Cardiac muscle cell (in vitro differentiated cells and primary cell): ENCODE measurements at regions not wholly inside any gene's neighbourhood (a gene's known extent, or its start where the extent isn't known, plus 50 kb on each side); places are given as distances from the start of the nearest gene placed in this dataset.

ENCODE experiments used
- DNase-seq, 2 donors: peaks; one replicate each; pipeline versions ENCODE4 v3.0.0 to v3.0.0-alpha.2; 2010 to 2017; ENCODE audit warnings: low read depth in 1 of 2, low spot score in 1 of 2
- H3K27ac ChIP-seq: fragments of 200-600 bp; sonication (generic); 2 replicates; pipeline ENCODE4 v1.5.1; 2016
- H3K27me3 ChIP-seq: fragments of 200-600 bp; sonication (generic); 2 replicates; pipeline ENCODE4 v1.6.0; 2016; ENCODE audit warnings: control low read depth
- H3K36me3 ChIP-seq: fragments of 200-600 bp; sonication (generic); 2 replicates; pipeline ENCODE4 v1.5.1; 2016; ENCODE audit warnings: control low read depth
- H3K4me1 ChIP-seq: fragments of 200-600 bp; sonication (generic); 2 replicates; pipeline ENCODE4 v1.8.1; 2017; ENCODE audit warnings: low read depth, mild to moderate bottlenecking, mixed run types
- H3K4me3 ChIP-seq: fragments of 200-600 bp; sonication (generic); 2 replicates; pipeline ENCODE4 v1.5.1; 2016; ENCODE audit warnings: mild to moderate bottlenecking
- H3K9me3 ChIP-seq: fragments of 200-600 bp; sonication (generic); 2 replicates; pipeline ENCODE4 v1.5.1; 2017; ENCODE audit warnings: low read depth, mild to moderate bottlenecking, control low read depth
- CTCF ChIP-seq: IDR thresholded peaks from 2 replicates; pipeline ENCODE4 v1.5.1; 2012; ENCODE audit warnings: low read depth, mild to moderate bottlenecking, low read length

GRCh38 chr4:45679411-45679810 is 444.4 kb downstream of the GABRG1 start:
- H3K36me3 ChIP-seq: no peaks in the 10 kb centered on the region
- H3K4me1 ChIP-seq: no peaks in the 10 kb centered on the region
- TF ChIP-seq CTCF: no peak
- no peak overlapping the region for H3K27ac ChIP-seq
- no peaks in the 10 kb centered on the region for H3K27me3 ChIP-seq
- no peak overlapping the region for H3K4me3 ChIP-seq
- no peak for DNase-seq
- H3K9me3 ChIP-seq: no peaks in the 10 kb centered on the region

GRCh38 chr4:45668128-45668527 is 455.7 kb downstream of the GABRG1 start:
- no peaks in the 10 kb centered on the region for H3K36me3 ChIP-seq

GRCh38 chr4:45663628-45664081 is 460.2 kb downstream of the GABRG1 start:
- H3K36me3 ChIP-seq: no peaks in the 10 kb centered on the region
- no peaks in the 10 kb centered on the region for H3K9me3 ChIP-seq
- peak in 1 of 2 donors; percentile 5 for DNase-seq
- H3K4me1 ChIP-seq: peaks cover 13% of the 10 kb centered on the region
- no peak for TF ChIP-seq CTCF
- H3K27ac ChIP-seq: no peak overlapping the region
- H3K27me3 ChIP-seq: no peaks in the 10 kb centered on the region
- H3K4me3 ChIP-seq: no peak overlapping the region

More at GRCh38 chr4:45668128-45668527, 455.7 kb downstream of the GABRG1 start:
- Histone ChIP-seq H3K9me3 (no peaks in the 10 kb centered on the region), H3K4me3 (no peak overlapping the region), H3K27ac (no peak overlapping the region), H3K4me1 (peaks cover 9% of the 10 kb centered on the region), H3K27me3 (no peaks in the 10 kb centered on the region)
- no peak for TF ChIP-seq CTCF
- DNase-seq: no peak

- peak; percentile 82 to 86 for DNase-seq
- Histone ChIP-seq H3K4me1 (peaks cover 13% of the 10 kb centered on the region), H3K27ac (no peak overlapping the region), H3K9me3 (no peaks in the 10 kb centered on the region), H3K36me3 (no peaks in the 10 kb centered on the region), H3K4me3 (no peak overlapping the region), H3K27me3 (no peaks in the 10 kb centered on the region)
- TF ChIP-seq CTCF: no peak
Measured at GRCh38 chr4:45663003-45663402, 460.9 kb downstream of the GABRG1 start.

GRCh38 chr4:45661893-45662292 is 462.0 kb downstream of the GABRG1 start:
- no peak for TF ChIP-seq CTCF
- no peaks in the 10 kb centered on the region for H3K9me3 ChIP-seq
- H3K4me1 ChIP-seq: peaks cover 13% of the 10 kb centered on the region

GRCh38 chr4:45650545-45650944 is 473.3 kb downstream of the GABRG1 start:
- no peak for DNase-seq
- no peak overlapping the region for H3K4me3 ChIP-seq
- no peaks in the 10 kb centered on the region for H3K4me1 ChIP-seq
- H3K27me3 ChIP-seq: no peaks in the 10 kb centered on the region
- no peak for TF ChIP-seq CTCF
- H3K27ac ChIP-seq: no peak overlapping the region
- H3K36me3 ChIP-seq: no peaks in the 10 kb centered on the region
- no peaks in the 10 kb centered on the region for H3K9me3 ChIP-seq

More at GRCh38 chr4:45661893-45662292, 462.0 kb downstream of the GABRG1 start:
- Histone ChIP-seq H3K4me3 (no peak overlapping the region), H3K27ac (no peak overlapping the region), H3K27me3 (no peaks in the 10 kb centered on the region), H3K36me3 (no peaks in the 10 kb centered on the region)
- DNase-seq: no peak
